ENCODE measurements at regions not wholly inside any gene's neighbourhood (a gene's known extent, or its start where the extent isn't known, plus 50 kb on each side); places are given as distances from the start of the nearest gene placed in this dataset.

DNA sequence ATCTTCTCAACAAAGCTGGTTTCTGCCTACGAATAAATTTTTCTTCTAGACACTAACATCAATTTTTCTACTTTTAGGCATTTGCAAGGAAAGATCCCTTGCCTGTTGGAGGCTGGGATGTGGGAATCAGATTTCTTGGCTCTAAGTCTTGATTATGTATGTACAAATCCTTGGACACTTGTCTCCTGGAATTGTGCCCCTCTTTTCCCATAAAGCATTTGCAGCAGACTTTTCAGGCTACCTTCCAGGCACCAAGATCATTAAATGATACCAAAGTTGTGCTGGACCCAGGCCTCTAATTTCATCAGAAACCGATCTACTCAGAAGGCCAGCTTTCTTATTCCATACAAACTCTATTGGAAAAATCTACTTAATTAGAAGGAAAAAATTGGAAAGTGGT lies 339.5 kb upstream of the DIPK2B start:
- TF ChIP-seq CTCF (IDR thresholded peaks at IDR 0.05) (no peak), ZFX (IDR thresholded peaks at IDR 0.05; ENCODE audit: borderline replicate concordance) (no peak)
